ENCODE measurements at regions not wholly inside any gene's neighbourhood (a gene's known extent, or its start where the extent isn't known, plus 50 kb on each side); places are given as distances from the start of the nearest gene placed in this dataset.

DNA sequence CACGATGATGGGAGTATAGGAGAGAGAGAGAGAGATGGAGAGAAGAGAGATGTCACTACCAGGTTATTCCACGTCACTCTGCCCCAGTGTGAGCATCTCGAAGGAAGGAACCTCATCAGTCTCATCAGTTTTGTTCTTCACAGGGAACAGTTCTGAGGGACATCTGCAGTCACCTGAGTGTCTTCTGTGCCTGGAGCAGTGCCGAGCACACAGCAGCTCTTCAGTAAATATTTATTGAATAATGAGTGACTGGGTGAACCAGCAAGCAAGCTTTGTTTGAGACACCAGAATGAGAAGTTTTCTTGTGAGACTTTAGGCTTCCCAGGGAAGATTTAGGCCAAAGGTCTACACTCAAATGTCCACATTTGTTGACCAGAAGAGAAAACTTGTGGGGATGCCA is 142.4 kb upstream of the IRX3 start:
- TF ChIP-seq CTCF (IDR thresholded peaks at IDR 0.05) (no peak), POLR2A (IDR thresholded peaks at IDR 0.05) (no peak)
